A673 (cell line): ENCODE measurements at regions not wholly inside any gene's neighbourhood (a gene's known extent, or its start where the extent isn't known, plus 50 kb on each side); places are given as distances from the start of the nearest gene placed in this dataset.

Experiments
- BruUV-seq: library from RNA; stranded (reverse); fragments of 400-500 nt; replicated peaks from 2 replicates; lab custom pipeline; 2021; lab: Mats Ljungman, UMichigan
- CTCF ChIA-PET: fragments of 300-600 bp; sonication (Branson Sonifier 250); formaldehyde crosslinking; loops from one replicate; lab custom pipeline; 2022; ENCODE audit warnings: antibody characterized with exemption; lab: Charles Lee
- POLR2A ChIA-PET: fragments of 300-600 bp; sonication (Branson Sonifier 250); formaldehyde crosslinking; loops from one replicate; lab custom pipeline; 2022; ENCODE audit warnings: antibody characterized with exemption; ENCODE audit not compliant: low non-redundant PET; lab: Charles Lee
- DNase-seq: peaks from one replicate; pipeline ENCODE4 v3.0.0-alpha.2; 2015; ENCODE audit warnings: low spot score
- H3K27ac ChIP-seq: fragments of 200-600 bp; sonication (generic); 2 replicates; pipeline ENCODE4 v1.5.1; 2016; ENCODE audit warnings: mixed run types, low read depth, mild to moderate bottlenecking, mixed read lengths, antibody characterized with exemption, low read length; ENCODE audit not compliant: poor library complexity, severe bottlenecking
- H3K27me3 ChIP-seq: fragments of 200-600 bp; sonication (generic); replicated peaks from 2 replicates; pipeline ENCODE4 v1.6.1; 2017; ENCODE audit warnings: mixed run types, low read depth, mild to moderate bottlenecking, mixed read lengths, antibody characterized with exemption, low read length; ENCODE audit not compliant: insufficient read depth, poor library complexity
- H3K36me3 ChIP-seq: fragments of 200-600 bp; sonication (generic); 2 replicates; pipeline ENCODE4 v1.6.1; 2016; ENCODE audit warnings: mixed run types, mild to moderate bottlenecking, mixed read lengths, antibody characterized with exemption, low read length; ENCODE audit not compliant: insufficient read depth, poor library complexity, severe bottlenecking
- H3K4me1 ChIP-seq: fragments of 200-600 bp; sonication (generic); 2 replicates; pipeline ENCODE4 v1.6.1; 2017; ENCODE audit warnings: mixed run types, mild to moderate bottlenecking, mixed read lengths, antibody characterized with exemption, low read length; ENCODE audit not compliant: insufficient read depth, poor library complexity, severe bottlenecking
- H3K4me3 ChIP-seq: fragments of 200-600 bp; sonication (generic); 2 replicates; pipeline ENCODE4 v1.5.1; 2016; ENCODE audit warnings: low read depth, mixed run types, mild to moderate bottlenecking, mixed read lengths, low read length; ENCODE audit not compliant: poor library complexity, severe bottlenecking
- H3K9me3 ChIP-seq: fragments of 200-600 bp; sonication (generic); 2 replicates; pipeline ENCODE4 v1.6.1; 2016; ENCODE audit warnings: mixed run types, low read depth, mild to moderate bottlenecking, mixed read lengths, antibody characterized with exemption, low read length; ENCODE audit not compliant: poor library complexity, severe bottlenecking
- CTCF ChIP-seq: fragments of 300-800, 200-600 bp; sonication (generic); conservative IDR thresholded peaks from 2 replicates; pipeline ENCODE4 v1.5.1; 2017; ENCODE audit warnings: low read depth, mild to moderate bottlenecking, antibody characterized with exemption, low read length, moderate library complexity, mixed read lengths
- EZH2 ChIP-seq: fragments of 200-600 bp; sonication (generic); IDR thresholded peaks from 2 replicates; pipeline ENCODE4 v1.6.1; 2017; ENCODE audit warnings: borderline replicate concordance, low read depth, mild to moderate bottlenecking, mixed read lengths, antibody characterized with exemption, low read length; ENCODE audit not compliant: poor library complexity, severe bottlenecking
- intact Hi-C: fragments of 100-400 bp; cut with micrococcal nuclease; formaldehyde crosslinking; loops from one replicate; pipeline ENCODE4 v1.10.0; 2022; ENCODE audit not compliant: unreplicated experiment

- H3K9me3 ChIP-seq = no peaks in the 10 kb centered on the region
- no peaks in the 10 kb centered on the region for H3K4me1 ChIP-seq
- H3K27me3 ChIP-seq = no peaks in the 10 kb centered on the region
- no peak for DNase-seq
- ChIA-PET CTCF (no interaction called here), POLR2A (no interaction called here)
- no peak overlapping the region for H3K27ac ChIP-seq
- intact Hi-C loops = no loop called here
- no peaks in the 10 kb centered on the region for H3K36me3 ChIP-seq
- BruUV-seq = no TSS peak
- no peak overlapping the region for H3K4me3 ChIP-seq
- TF ChIP-seq CTCF (no peak), EZH2 (no peak)
Observed at GRCh38 chr3:30311781-30312180, 294.6 kb upstream of the TGFBR2 start.

GRCh38 chr3:30313840-30314239 is 292.6 kb upstream of the TGFBR2 start:
- intact Hi-C loops = no loop called here
- no TSS peak for BruUV-seq
- H3K4me3 ChIP-seq = no peak overlapping the region

GRCh38 chr3:30314757-30315325 is 291.6 kb upstream of the TGFBR2 start:
- intact Hi-C loops = no loop called here
- Histone ChIP-seq H3K27ac (no peak overlapping the region), H3K9me3 (no peaks in the 10 kb centered on the region), H3K4me1 (no peaks in the 10 kb centered on the region), H3K36me3 (no peaks in the 10 kb centered on the region), H3K4me3 (no peak overlapping the region), H3K27me3 (no peaks in the 10 kb centered on the region)
- CTCF ChIA-PET = no interaction called here
- no peak for TF ChIP-seq CTCF
- no peak for TF ChIP-seq EZH2
- BruUV-seq = no TSS peak
- POLR2A ChIA-PET = no interaction called here
- DNase-seq = no peak

More at GRCh38 chr3:30313840-30314239, 292.6 kb upstream of the TGFBR2 start:
- ChIA-PET POLR2A (no interaction called here), CTCF (no interaction called here)
- Histone ChIP-seq H3K27me3 (no peaks in the 10 kb centered on the region), H3K4me1 (no peaks in the 10 kb centered on the region), H3K9me3 (no peaks in the 10 kb centered on the region), H3K27ac (no peak overlapping the region), H3K36me3 (no peaks in the 10 kb centered on the region)
- DNase-seq = no peak
- TF ChIP-seq EZH2 = no peak
- TF ChIP-seq CTCF = no peak
